ENCODE measurements at regions not wholly inside any gene's neighbourhood (a gene's known extent, or its start where the extent isn't known, plus 50 kb on each side); places are given as distances from the start of the nearest gene placed in this dataset.

DNA sequence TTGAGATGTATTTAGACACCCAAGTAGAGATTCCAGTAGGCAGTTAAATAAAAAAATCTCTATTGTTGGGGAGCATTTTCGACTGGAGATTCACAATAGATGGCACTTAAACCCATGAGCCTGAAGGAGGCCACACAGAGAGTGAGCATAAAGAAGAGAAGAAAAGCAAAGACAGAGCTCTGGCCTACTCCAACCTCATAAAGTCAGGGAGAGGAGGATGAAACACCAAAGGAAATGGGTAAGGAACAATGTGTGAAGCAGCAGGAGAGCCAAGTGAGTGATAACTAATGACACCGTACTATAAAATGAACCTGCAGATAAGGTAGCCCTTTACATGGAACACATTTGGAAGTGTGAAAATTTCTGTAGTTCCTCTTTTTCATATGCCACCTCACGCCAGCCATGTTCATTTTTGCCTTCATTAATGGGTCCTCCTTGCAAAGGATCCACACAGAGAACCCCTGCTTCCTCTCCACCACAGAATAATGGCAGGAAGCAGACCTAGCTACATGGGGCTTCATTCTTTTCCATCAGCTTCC lies 150.0 kb upstream of the SYT10 start:
- Histone ChIP-seq H3K4me1 (ENCODE audit: insufficient read depth, low read length) (peaks cover 7% of the 10 kb centered on the region), H3K27me3 (ENCODE audit: insufficient read depth, low read length) (no peaks in the 10 kb centered on the region), H4K20me1 (ENCODE audit: insufficient read depth, low read length) (no peaks in the 10 kb centered on the region), H3K9ac (ENCODE audit: low read length) (no peak overlapping the region), H3K4me2 (ENCODE audit: low read length) (no peak overlapping the region), H3K79me2 (ENCODE audit: insufficient read depth, low read length) (no peaks in the 10 kb centered on the region), H3K4me3 (ENCODE audit: insufficient read depth, low read depth, low read length) (no peak overlapping the region), H2AFZ (ENCODE audit: low read depth, low read length) (no peak overlapping the region), H3K27ac (ENCODE audit: low read depth, low read length) (no peak overlapping the region), H3K36me3 (ENCODE audit: insufficient read depth, low read length) (no peaks in the 10 kb centered on the region), H3K9me3 (ENCODE audit: insufficient read depth, low read depth, low read length) (no peaks in the 10 kb centered on the region)
- Mint-ChIP-seq H3K4me3 (ENCODE audit: unreplicated experiment) (no peak overlapping the region), H3K36me3 (ENCODE audit: low read depth, unreplicated experiment) (no peaks in the 10 kb centered on the region), H3K4me1 (ENCODE audit: low read depth, unreplicated experiment) (peaks cover 12% of the 10 kb centered on the region), H3K27me3 (ENCODE audit: low read depth, unreplicated experiment) (no peaks in the 10 kb centered on the region), H3K9me3 (ENCODE audit: unreplicated experiment) (no peaks in the 10 kb centered on the region), H3K27ac (ENCODE audit: unreplicated experiment) (no peak overlapping the region)
- TF ChIP-seq, protein P1, sequence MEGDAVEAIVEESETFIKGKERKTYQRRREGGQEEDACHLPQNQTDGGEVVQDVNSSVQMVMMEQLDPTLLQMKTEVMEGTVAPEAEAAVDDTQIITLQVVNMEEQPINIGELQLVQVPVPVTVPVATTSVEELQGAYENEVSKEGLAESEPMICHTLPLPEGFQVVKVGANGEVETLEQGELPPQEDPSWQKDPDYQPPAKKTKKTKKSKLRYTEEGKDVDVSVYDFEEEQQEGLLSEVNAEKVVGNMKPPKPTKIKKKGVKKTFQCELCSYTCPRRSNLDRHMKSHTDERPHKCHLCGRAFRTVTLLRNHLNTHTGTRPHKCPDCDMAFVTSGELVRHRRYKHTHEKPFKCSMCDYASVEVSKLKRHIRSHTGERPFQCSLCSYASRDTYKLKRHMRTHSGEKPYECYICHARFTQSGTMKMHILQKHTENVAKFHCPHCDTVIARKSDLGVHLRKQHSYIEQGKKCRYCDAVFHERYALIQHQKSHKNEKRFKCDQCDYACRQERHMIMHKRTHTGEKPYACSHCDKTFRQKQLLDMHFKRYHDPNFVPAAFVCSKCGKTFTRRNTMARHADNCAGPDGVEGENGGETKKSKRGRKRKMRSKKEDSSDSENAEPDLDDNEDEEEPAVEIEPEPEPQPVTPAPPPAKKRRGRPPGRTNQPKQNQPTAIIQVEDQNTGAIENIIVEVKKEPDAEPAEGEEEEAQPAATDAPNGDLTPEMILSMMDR (IDR thresholded peaks at IDR 0.05; ENCODE audit: insufficient read depth, low read depth, low read length) = no peak
- TF ChIP-seq EZH2 (IDR thresholded peaks at IDR 0.05; ENCODE audit: insufficient read depth, low read length) = no peak
- DNase-seq (ENCODE audit: low read depth) (no peak), FAIRE-seq (no peak)

DNA sequence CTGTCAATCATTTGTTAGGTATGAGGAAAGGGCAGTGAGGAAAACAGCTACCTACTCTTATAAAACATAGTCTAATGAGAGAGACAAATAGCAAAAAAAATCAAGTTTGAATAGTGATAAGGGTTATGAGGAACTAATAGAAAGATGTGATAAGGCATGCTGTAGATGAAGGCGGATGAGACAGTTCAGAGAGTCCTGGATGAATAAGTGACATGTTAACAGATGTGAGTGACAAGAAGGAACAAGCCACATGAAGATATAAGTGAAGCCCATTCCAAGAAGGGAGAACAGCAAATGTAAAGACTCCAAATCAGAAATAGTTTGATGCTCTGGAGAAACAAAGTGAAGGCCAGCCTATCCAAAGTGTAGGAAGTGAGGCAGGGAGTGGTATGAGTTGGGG lies 154.1 kb upstream of the SYT10 start:
- H3K4me3 ChIP-seq (ENCODE audit: insufficient read depth, low read depth, low read length) = no peak overlapping the region
- no peaks in the 10 kb centered on the region for H3K9me3 ChIP-seq (ENCODE audit: insufficient read depth, low read depth, low read length)
- Mint-ChIP-seq H3K4me3 (ENCODE audit: unreplicated experiment) (no peak overlapping the region), H3K9me3 (ENCODE audit: unreplicated experiment) (no peaks in the 10 kb centered on the region), H3K27me3 (ENCODE audit: low read depth, unreplicated experiment) (no peaks in the 10 kb centered on the region), H3K36me3 (ENCODE audit: low read depth, unreplicated experiment) (no peaks in the 10 kb centered on the region), H3K4me1 (ENCODE audit: low read depth, unreplicated experiment) (peaks cover 6% of the 10 kb centered on the region), H3K27ac (ENCODE audit: unreplicated experiment) (no peak overlapping the region)
- no peak for TF ChIP-seq EZH2 (IDR thresholded peaks at IDR 0.05; ENCODE audit: insufficient read depth, low read length)
- TF ChIP-seq, protein P1 (IDR thresholded peaks at IDR 0.05; ENCODE audit: insufficient read depth, low read depth, low read length) = no peak
- H2AFZ ChIP-seq (ENCODE audit: low read depth, low read length) = no peak overlapping the region
- H3K4me2 ChIP-seq (ENCODE audit: low read length) = no peak overlapping the region
- H3K79me2 ChIP-seq (ENCODE audit: insufficient read depth, low read length) = no peaks in the 10 kb centered on the region
- H3K9ac ChIP-seq (ENCODE audit: low read length) = no peak overlapping the region
- H3K27ac ChIP-seq (ENCODE audit: low read depth, low read length) = no peak overlapping the region
- FAIRE-seq (no peak), DNase-seq (ENCODE audit: low read depth) (no peak)
- H3K4me1 ChIP-seq (ENCODE audit: insufficient read depth, low read length) = no peaks in the 10 kb centered on the region
- no peaks in the 10 kb centered on the region for H3K27me3 ChIP-seq (ENCODE audit: insufficient read depth, low read length)
- no peaks in the 10 kb centered on the region for H3K36me3 ChIP-seq (ENCODE audit: insufficient read depth, low read length)
- H4K20me1 ChIP-seq (ENCODE audit: insufficient read depth, low read length) = no peaks in the 10 kb centered on the region

DNA sequence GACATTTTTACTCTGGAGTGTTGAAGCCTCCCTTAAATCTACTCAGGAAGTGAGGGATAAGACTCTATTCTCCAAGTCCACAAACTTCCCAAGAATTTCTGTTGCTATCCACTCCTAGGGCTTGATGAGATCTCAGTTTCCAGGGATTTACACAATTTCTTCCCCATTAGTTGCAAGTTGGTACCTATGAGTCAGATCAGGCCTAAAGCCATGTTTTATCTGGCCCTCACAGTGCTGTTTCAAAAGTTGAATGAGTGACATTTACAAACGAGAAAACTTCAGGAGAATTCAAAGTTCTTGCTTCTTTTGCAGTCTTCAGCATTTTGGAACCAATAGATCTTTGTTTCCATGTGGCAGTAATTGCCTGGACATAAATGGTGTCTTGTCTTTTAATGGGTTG lies 156.4 kb upstream of the SYT10 start:
- FAIRE-seq = no peak
- H3K27ac ChIP-seq (ENCODE audit: low read depth, low read length) = no peak overlapping the region
- H3K27ac Mint-ChIP-seq (ENCODE audit: unreplicated experiment) = no peak overlapping the region

More for the DNA sequence above, 156.4 kb upstream of the SYT10 start:
- no peaks in the 10 kb centered on the region for H4K20me1 ChIP-seq (ENCODE audit: insufficient read depth, low read length)
- H2AFZ ChIP-seq (ENCODE audit: low read depth, low read length) = no peak overlapping the region
- no peaks in the 10 kb centered on the region for H3K79me2 ChIP-seq (ENCODE audit: insufficient read depth, low read length)
- H3K4me1 ChIP-seq (ENCODE audit: insufficient read depth, low read length) = no peaks in the 10 kb centered on the region
- no peaks in the 10 kb centered on the region for H3K9me3 Mint-ChIP-seq (ENCODE audit: unreplicated experiment)
- TF ChIP-seq, protein P1 (IDR thresholded peaks at IDR 0.05; ENCODE audit: insufficient read depth, low read depth, low read length) = no peak
- no peak for TF ChIP-seq EZH2 (IDR thresholded peaks at IDR 0.05; ENCODE audit: insufficient read depth, low read length)
- peaks cover 6% of the 10 kb centered on the region for H3K4me1 Mint-ChIP-seq (ENCODE audit: low read depth, unreplicated experiment)
- H3K36me3 Mint-ChIP-seq (ENCODE audit: low read depth, unreplicated experiment) = no peaks in the 10 kb centered on the region
- no peaks in the 10 kb centered on the region for H3K36me3 ChIP-seq (ENCODE audit: insufficient read depth, low read length)
- peak; percentile 20 for DNase-seq (ENCODE audit: low read depth)
- no peak overlapping the region for H3K4me3 ChIP-seq (ENCODE audit: insufficient read depth, low read depth, low read length)
- no peaks in the 10 kb centered on the region for H3K27me3 ChIP-seq (ENCODE audit: insufficient read depth, low read length)
- H3K9me3 ChIP-seq (ENCODE audit: insufficient read depth, low read depth, low read length) = no peaks in the 10 kb centered on the region
- no peak overlapping the region for H3K4me2 ChIP-seq (ENCODE audit: low read length)
- no peak overlapping the region for H3K9ac ChIP-seq (ENCODE audit: low read length)
- no peak overlapping the region for H3K4me3 Mint-ChIP-seq (ENCODE audit: unreplicated experiment)
- H3K27me3 Mint-ChIP-seq (ENCODE audit: low read depth, unreplicated experiment) = no peaks in the 10 kb centered on the region

All from astrocyte (in vitro differentiated cells and primary cell).